OCI-LY3 (cell line): ENCODE measurements at regions not wholly inside any gene's neighbourhood (a gene's known extent, or its start where the extent isn't known, plus 50 kb on each side); places are given as distances from the start of the nearest gene placed in this dataset.

Experiments used
- EZH2phosphoT487 ChIP-seq: fragments of 200-600 bp; shearing (Covaris generic); IDR thresholded peaks from 2 replicates; pipeline ENCODE4 v1.6.1; 2018; ENCODE audit warnings: antibody characterized with exemption, mixed run types, low read depth
- TF ChIP-seq, protein P1 (sequence below): fragments of 200-600, 300-600 bp; sonication (generic); IDR thresholded peaks from 2 replicates; pipeline ENCODE4 v1.5.1; 2014; ENCODE audit warnings: antibody characterized with exemption, low read length, low read depth

GRCh38 chr1:99361406-99361805 lies 97.1 kb downstream of the PLPPR4 start:
- TF ChIP-seq, protein P1, sequence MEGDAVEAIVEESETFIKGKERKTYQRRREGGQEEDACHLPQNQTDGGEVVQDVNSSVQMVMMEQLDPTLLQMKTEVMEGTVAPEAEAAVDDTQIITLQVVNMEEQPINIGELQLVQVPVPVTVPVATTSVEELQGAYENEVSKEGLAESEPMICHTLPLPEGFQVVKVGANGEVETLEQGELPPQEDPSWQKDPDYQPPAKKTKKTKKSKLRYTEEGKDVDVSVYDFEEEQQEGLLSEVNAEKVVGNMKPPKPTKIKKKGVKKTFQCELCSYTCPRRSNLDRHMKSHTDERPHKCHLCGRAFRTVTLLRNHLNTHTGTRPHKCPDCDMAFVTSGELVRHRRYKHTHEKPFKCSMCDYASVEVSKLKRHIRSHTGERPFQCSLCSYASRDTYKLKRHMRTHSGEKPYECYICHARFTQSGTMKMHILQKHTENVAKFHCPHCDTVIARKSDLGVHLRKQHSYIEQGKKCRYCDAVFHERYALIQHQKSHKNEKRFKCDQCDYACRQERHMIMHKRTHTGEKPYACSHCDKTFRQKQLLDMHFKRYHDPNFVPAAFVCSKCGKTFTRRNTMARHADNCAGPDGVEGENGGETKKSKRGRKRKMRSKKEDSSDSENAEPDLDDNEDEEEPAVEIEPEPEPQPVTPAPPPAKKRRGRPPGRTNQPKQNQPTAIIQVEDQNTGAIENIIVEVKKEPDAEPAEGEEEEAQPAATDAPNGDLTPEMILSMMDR: no peak
- no peak for TF ChIP-seq EZH2phosphoT487
